Mammary epithelial cell (primary cell): ENCODE measurements at regions not wholly inside any gene's neighbourhood (a gene's known extent, or its start where the extent isn't known, plus 50 kb on each side); places are given as distances from the start of the nearest gene placed in this dataset.

ENCODE experiments used
- EZH2 ChIP-seq: IDR thresholded peaks from 2 replicates; pipeline ENCODE4 v1.6.1; 2012; ENCODE audit warnings: low read length, inconsistent platforms, borderline replicate concordance
- TF ChIP-seq, protein P1 (sequence below), 2 donors: IDR thresholded peaks in 1 of 2; conservative IDR thresholded peaks in 1 of 2; 2 replicates each; pipeline ENCODE4 v1.5.1; 2011 to 2012; ENCODE audit warnings: inconsistent platforms in 2 of 2, low read length in 2 of 2, mild to moderate bottlenecking in 2 of 2, control low read depth in 1 of 2, low read depth in 1 of 2; ENCODE audit not compliant: insufficient read depth in 1 of 2; ENCODE audit errors: extremely low read depth in 1 of 2

- TF ChIP-seq, protein P1, sequence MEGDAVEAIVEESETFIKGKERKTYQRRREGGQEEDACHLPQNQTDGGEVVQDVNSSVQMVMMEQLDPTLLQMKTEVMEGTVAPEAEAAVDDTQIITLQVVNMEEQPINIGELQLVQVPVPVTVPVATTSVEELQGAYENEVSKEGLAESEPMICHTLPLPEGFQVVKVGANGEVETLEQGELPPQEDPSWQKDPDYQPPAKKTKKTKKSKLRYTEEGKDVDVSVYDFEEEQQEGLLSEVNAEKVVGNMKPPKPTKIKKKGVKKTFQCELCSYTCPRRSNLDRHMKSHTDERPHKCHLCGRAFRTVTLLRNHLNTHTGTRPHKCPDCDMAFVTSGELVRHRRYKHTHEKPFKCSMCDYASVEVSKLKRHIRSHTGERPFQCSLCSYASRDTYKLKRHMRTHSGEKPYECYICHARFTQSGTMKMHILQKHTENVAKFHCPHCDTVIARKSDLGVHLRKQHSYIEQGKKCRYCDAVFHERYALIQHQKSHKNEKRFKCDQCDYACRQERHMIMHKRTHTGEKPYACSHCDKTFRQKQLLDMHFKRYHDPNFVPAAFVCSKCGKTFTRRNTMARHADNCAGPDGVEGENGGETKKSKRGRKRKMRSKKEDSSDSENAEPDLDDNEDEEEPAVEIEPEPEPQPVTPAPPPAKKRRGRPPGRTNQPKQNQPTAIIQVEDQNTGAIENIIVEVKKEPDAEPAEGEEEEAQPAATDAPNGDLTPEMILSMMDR (conservative IDR thresholded peaks at IDR 0.05 in 1 of 2, IDR thresholded peaks at IDR 0.05 in 1 of 2; ENCODE audit: extremely low read depth in 1 of 2, insufficient read depth in 1 of 2, low read depth in 1 of 2, low read length in 2 of 2), result no peak
- TF ChIP-seq EZH2, result no peak
Measured at GRCh38 chr4:102129810-102130209, 215.5 kb downstream of the SLC39A8 start.
